OCI-LY3 (cell line): ENCODE measurements at regions not wholly inside any gene's neighbourhood (a gene's known extent, or its start where the extent isn't known, plus 50 kb on each side); places are given as distances from the start of the nearest gene placed in this dataset.

Experiments used
- H2AFZ ChIP-seq: fragments of 200-600, 300-600 bp; shearing (Covaris generic); 2 replicates; pipeline ENCODE4 v1.6.0; 2014; ENCODE audit warnings: antibody characterized with exemption, low read depth, low read length
- H3K27ac ChIP-seq: fragments of 200-600, 300-600 bp; sonication (generic); 2 replicates; pipeline ENCODE4 v1.5.1; 2014; ENCODE audit warnings: mild to moderate bottlenecking, low read length, moderate library complexity, mixed read lengths
- H3K27me3 ChIP-seq: fragments of 200-600, 300-600 bp; sonication (generic); 2 replicates; pipeline ENCODE4 v1.6.1; 2014; ENCODE audit warnings: low read depth, low read length, mixed read lengths
- H3K36me3 ChIP-seq: fragments of 200-600, 300-600 bp; sonication (generic); replicated peaks from 2 replicates; pipeline ENCODE3; 2014; ENCODE audit warnings: low read depth, low read length, mixed read lengths
- H3K4me1 ChIP-seq: fragments of 300-600, 200-600 bp; sonication (generic); 2 replicates; pipeline ENCODE4 v1.6.1; 2014; ENCODE audit warnings: low read length, mixed read lengths
- H3K4me2 ChIP-seq: fragments of 200-600, 300-600 bp; sonication (generic); 2 replicates; pipeline ENCODE4 v1.6.1; 2014; ENCODE audit warnings: low read length, mixed read lengths
- H3K4me3 ChIP-seq: fragments of 300-600, 200-600 bp; sonication (generic); 2 replicates; pipeline ENCODE4 v1.5.1; 2014; ENCODE audit warnings: antibody characterized with exemption, mild to moderate bottlenecking, low read length, moderate library complexity
- H3K79me2 ChIP-seq: fragments of 300-600, 200-600 bp; shearing (Covaris generic); 2 replicates; pipeline ENCODE4 v1.6.1; 2014; ENCODE audit warnings: mild to moderate bottlenecking, low read length, mixed read lengths
- H3K9ac ChIP-seq: fragments of 300-600, 200-600 bp; shearing (Covaris generic); 2 replicates; pipeline ENCODE4 v1.6.0; 2014; ENCODE audit warnings: mild to moderate bottlenecking, low read length, moderate library complexity
- H3K9me3 ChIP-seq: fragments of 200-600, 300-600 bp; shearing (Covaris generic); 2 replicates; pipeline ENCODE4 v1.6.1; 2014; ENCODE audit warnings: low read length, mixed read lengths; ENCODE audit not compliant: insufficient read depth
- H4K20me1 ChIP-seq: fragments of 200-600, 300-600 bp; sonication (generic); 2 replicates; pipeline ENCODE4 v1.6.1; 2016; ENCODE audit warnings: low read length, mixed read lengths; ENCODE audit not compliant: insufficient read depth
- EZH2phosphoT487 ChIP-seq: fragments of 200-600 bp; shearing (Covaris generic); IDR thresholded peaks from 2 replicates; pipeline ENCODE4 v1.6.1; 2018; ENCODE audit warnings: antibody characterized with exemption, mixed run types, low read depth
- TF ChIP-seq, protein P1 (sequence below): fragments of 200-600, 300-600 bp; sonication (generic); IDR thresholded peaks from 2 replicates; pipeline ENCODE4 v1.5.1; 2014; ENCODE audit warnings: antibody characterized with exemption, low read length, low read depth

DNA sequence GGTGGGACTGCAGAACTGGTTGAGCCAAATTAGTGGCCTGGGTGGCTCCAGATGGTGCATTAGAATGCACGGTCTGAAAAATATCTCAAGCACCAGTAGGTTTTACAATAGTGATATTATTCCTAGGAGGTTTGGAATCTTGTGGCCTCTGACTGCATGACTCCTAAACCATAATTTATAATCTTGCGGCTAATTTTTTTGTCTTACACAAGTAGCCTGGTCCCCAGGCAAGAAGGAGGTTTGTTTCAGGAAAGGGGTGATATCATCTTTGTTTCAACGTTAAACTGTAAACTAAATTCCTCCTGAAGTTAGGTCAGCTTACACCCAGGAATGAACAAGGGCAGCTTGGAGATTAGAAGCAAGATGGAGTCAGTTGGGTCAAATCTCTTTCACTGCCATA is 98.9 kb upstream of the ARL4C start:
- Histone ChIP-seq H3K36me3 (no peaks in the 10 kb centered on the region), H4K20me1 (no peaks in the 10 kb centered on the region), H3K79me2 (no peaks in the 10 kb centered on the region), H3K4me2 (no peak overlapping the region), H3K4me3 (no peak overlapping the region), H3K4me1 (peaks cover 8% of the 10 kb centered on the region), H3K27ac (no peak overlapping the region), H3K27me3 (no peaks in the 10 kb centered on the region), H2AFZ (no peak overlapping the region), H3K9me3 (no peaks in the 10 kb centered on the region), H3K9ac (no peak overlapping the region)
- no peak for TF ChIP-seq EZH2phosphoT487
- TF ChIP-seq, protein P1, sequence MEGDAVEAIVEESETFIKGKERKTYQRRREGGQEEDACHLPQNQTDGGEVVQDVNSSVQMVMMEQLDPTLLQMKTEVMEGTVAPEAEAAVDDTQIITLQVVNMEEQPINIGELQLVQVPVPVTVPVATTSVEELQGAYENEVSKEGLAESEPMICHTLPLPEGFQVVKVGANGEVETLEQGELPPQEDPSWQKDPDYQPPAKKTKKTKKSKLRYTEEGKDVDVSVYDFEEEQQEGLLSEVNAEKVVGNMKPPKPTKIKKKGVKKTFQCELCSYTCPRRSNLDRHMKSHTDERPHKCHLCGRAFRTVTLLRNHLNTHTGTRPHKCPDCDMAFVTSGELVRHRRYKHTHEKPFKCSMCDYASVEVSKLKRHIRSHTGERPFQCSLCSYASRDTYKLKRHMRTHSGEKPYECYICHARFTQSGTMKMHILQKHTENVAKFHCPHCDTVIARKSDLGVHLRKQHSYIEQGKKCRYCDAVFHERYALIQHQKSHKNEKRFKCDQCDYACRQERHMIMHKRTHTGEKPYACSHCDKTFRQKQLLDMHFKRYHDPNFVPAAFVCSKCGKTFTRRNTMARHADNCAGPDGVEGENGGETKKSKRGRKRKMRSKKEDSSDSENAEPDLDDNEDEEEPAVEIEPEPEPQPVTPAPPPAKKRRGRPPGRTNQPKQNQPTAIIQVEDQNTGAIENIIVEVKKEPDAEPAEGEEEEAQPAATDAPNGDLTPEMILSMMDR: no peak

DNA sequence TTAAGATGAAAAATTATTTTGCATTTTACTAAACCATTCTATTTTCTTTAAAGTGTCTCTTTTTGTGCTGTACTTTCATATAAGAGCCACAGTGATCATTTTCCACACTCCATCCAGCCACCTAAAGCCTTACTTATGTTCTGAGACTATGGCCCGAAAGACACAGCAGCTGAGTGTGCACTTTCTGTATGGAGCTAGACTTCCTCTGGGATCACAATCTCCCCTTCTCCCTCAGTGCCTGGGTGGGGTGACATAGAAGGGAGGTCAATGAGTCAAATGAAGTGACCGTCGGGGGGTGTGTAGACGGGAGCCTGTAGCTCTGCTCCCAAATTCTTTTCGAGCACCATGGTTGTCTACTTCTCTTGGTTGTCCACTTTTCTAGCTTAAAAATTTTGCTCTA is 97.8 kb upstream of the ARL4C start:
- Histone ChIP-seq H3K4me2 (no peak overlapping the region), H2AFZ (no peak overlapping the region), H3K36me3 (no peaks in the 10 kb centered on the region), H3K4me1 (peaks cover 8% of the 10 kb centered on the region), H3K9ac (no peak overlapping the region), H4K20me1 (no peaks in the 10 kb centered on the region), H3K79me2 (no peaks in the 10 kb centered on the region), H3K9me3 (no peaks in the 10 kb centered on the region), H3K4me3 (no peak overlapping the region), H3K27me3 (no peaks in the 10 kb centered on the region), H3K27ac (no peak overlapping the region)
- TF ChIP-seq, protein P1: no peak
- no peak for TF ChIP-seq EZH2phosphoT487

DNA sequence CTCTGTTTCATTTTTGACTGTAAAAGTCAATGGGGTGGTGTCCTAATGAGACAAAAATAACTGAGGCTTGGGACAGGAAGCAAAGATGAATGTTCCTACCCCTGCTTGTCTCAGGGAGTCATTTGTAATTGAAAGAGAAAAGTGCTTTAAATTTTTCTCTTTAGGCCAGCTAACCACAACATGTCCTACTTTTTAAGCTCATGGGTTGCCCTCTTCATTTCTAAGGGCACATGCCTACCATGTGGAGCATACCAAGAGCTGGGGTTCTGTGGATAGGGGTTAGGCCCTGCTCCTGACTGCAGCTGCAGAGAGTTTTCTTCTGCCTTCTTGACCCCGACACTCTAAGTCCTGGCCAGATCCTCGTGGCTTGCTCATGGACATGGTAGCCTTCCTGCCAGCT is 96.8 kb upstream of the ARL4C start:
- no peak overlapping the region for H3K4me2 ChIP-seq

DNA sequence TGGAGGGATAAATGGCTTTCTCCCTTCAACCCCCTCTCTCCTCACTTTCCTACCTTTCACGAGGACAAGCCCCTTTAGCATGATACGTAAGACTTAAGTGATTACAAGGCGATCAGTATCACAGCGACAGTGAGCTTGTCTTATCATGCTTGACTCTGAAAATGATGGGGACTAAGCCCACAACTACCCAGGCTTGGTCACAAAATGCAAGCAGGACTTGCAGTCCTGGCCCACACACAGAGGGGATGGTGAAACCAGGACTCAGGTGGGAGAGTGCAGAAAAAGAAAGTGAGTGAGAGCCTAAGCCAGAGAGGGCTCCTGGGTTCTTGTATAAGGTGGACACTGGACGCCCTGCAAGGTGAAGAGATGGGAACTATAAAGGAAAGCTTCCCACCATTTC is 95.7 kb upstream of the ARL4C start:
- Histone ChIP-seq H3K9me3 (no peaks in the 10 kb centered on the region), H3K36me3 (no peaks in the 10 kb centered on the region), H3K27me3 (no peaks in the 10 kb centered on the region), H3K4me2 (no peak overlapping the region), H2AFZ (no peak overlapping the region), H3K27ac (no peak overlapping the region), H3K9ac (no peak overlapping the region), H4K20me1 (no peaks in the 10 kb centered on the region), H3K4me1 (peaks cover 8% of the 10 kb centered on the region), H3K79me2 (no peaks in the 10 kb centered on the region), H3K4me3 (no peak overlapping the region)
- no peak for TF ChIP-seq EZH2phosphoT487
- TF ChIP-seq, protein P1: no peak

More for the DNA sequence above, 96.8 kb upstream of the ARL4C start:
- Histone ChIP-seq H3K9me3 (no peaks in the 10 kb centered on the region), H3K27ac (no peak overlapping the region), H3K9ac (no peak overlapping the region), H2AFZ (no peak overlapping the region), H3K4me1 (peaks cover 8% of the 10 kb centered on the region), H3K27me3 (no peaks in the 10 kb centered on the region), H4K20me1 (no peaks in the 10 kb centered on the region), H3K36me3 (no peaks in the 10 kb centered on the region), H3K4me3 (no peak overlapping the region), H3K79me2 (no peaks in the 10 kb centered on the region)
- TF ChIP-seq, protein P1: no peak
- TF ChIP-seq EZH2phosphoT487: no peak
